DND-41 (cell line): ENCODE measurements at regions not wholly inside any gene's neighbourhood (a gene's known extent, or its start where the extent isn't known, plus 50 kb on each side); places are given as distances from the start of the nearest gene placed in this dataset.

ENCODE experiments used
- EZH2 ChIP-seq: IDR thresholded peaks from 3 replicates; pipeline ENCODE4 v1.6.1; 2012; ENCODE audit warnings: borderline replicate concordance, low read depth, mild to moderate bottlenecking, moderate library complexity, low read length, inconsistent platforms; ENCODE audit not compliant: severe bottlenecking
- TF ChIP-seq, protein P1 (sequence below): IDR thresholded peaks from 2 replicates; pipeline ENCODE4 v1.5.1; 2012; ENCODE audit warnings: borderline replicate concordance, low read length, moderate library complexity, mild to moderate bottlenecking; ENCODE audit not compliant: poor library complexity, severe bottlenecking; ENCODE audit errors: extremely low read depth

DNA sequence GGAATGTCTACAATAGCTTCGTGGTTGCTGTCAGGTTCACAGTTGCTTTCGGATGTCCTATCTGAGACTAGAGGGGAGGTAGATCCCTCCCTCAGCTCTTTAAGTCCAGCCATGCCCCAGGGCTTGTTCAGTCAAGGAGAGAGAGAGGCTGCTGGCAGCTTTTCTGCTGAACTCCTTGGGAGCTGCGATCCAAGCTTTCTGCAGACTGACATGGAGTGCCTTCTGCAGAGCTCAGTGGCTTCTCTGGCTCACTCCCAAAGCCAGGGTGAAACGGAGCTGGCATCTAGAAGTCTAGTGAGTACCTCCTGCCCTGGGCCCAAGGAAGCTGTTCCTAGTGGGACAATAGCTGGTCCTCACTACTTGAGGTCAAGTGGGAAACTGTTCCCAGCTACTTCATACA, 62.5 kb downstream of the TMEM17 start:
- TF ChIP-seq, protein P1, sequence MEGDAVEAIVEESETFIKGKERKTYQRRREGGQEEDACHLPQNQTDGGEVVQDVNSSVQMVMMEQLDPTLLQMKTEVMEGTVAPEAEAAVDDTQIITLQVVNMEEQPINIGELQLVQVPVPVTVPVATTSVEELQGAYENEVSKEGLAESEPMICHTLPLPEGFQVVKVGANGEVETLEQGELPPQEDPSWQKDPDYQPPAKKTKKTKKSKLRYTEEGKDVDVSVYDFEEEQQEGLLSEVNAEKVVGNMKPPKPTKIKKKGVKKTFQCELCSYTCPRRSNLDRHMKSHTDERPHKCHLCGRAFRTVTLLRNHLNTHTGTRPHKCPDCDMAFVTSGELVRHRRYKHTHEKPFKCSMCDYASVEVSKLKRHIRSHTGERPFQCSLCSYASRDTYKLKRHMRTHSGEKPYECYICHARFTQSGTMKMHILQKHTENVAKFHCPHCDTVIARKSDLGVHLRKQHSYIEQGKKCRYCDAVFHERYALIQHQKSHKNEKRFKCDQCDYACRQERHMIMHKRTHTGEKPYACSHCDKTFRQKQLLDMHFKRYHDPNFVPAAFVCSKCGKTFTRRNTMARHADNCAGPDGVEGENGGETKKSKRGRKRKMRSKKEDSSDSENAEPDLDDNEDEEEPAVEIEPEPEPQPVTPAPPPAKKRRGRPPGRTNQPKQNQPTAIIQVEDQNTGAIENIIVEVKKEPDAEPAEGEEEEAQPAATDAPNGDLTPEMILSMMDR: no peak
- no peak for TF ChIP-seq EZH2
